Stomach (tissue), 4 donors: ENCODE measurements at regions not wholly inside any gene's neighbourhood (a gene's known extent, or its start where the extent isn't known, plus 50 kb on each side); places are given as distances from the start of the nearest gene placed in this dataset.

ENCODE experiments used
- EP300 ChIP-seq: sonication (generic); formaldehyde crosslinking; IDR thresholded peaks from one replicate; pipeline ENCODE4 v1.6.1; 2017; ENCODE audit warnings: antibody characterized with exemption
- POLR2A ChIP-seq, 4 donors: fragments of 450-650 bp; IDR thresholded peaks; one replicate each; pipeline ENCODE4 v1.6.1; 2016; ENCODE audit warnings: antibody characterized with exemption in 4 of 4, control low read depth in 2 of 4, mild to moderate bottlenecking in 1 of 4, moderate library complexity in 1 of 4

DNA sequence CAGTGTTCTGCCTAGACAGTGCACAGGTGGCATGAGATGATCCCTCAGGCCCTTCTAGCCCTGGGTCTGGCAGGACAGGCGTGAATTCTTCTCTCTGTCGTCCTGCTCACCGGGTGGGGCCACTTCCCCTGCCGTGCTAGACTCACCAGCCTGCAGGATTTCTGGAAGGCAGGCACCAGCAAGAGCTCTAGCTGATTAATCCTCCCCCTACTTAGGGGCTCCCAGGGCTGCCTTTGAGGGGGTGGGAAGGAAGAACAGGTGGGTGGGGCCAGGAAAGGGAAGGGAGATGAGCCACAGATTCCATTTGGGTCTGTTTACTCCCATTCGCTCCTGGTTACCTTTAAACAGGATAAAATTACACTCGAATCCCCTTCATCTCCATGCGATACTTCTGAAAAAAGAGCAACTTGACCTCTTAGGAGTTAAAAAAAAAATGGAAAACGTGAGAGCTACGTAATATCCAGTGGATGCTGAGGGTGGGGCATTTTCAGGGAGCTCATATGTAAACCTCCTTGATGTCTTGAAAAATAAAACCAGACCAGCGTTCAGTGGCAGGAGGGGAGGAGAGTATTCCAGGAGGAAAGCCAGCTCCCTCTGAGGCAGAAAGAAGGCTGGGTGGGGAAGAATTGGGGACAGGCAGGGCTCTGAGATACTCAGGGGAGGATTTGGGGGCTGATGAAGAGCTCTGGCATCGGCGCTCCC is 665.5 kb downstream of the PTPRU start:
- no peak for TF ChIP-seq POLR2A (IDR thresholded peaks at IDR 0.05)
- no peak for TF ChIP-seq EP300
